Mucosa of rectum (tissue), 2 donors: ENCODE measurements at regions not wholly inside any gene's neighbourhood (a gene's known extent, or its start where the extent isn't known, plus 50 kb on each side); places are given as distances from the start of the nearest gene placed in this dataset.

ENCODE experiments used
- H3K27ac ChIP-seq, 2 donors: one replicate each; pipeline ENCODE4 v1.7.0; 2013; ENCODE audit warnings: inconsistent platforms in 2 of 2, low read depth in 2 of 2, low read length in 2 of 2
- H3K27me3 ChIP-seq, 2 donors: one replicate each; pipeline ENCODE4 v1.7.0; 2013; ENCODE audit warnings: low read length in 2 of 2; ENCODE audit not compliant: control insufficient read depth in 2 of 2, insufficient read depth in 2 of 2
- H3K36me3 ChIP-seq, 2 donors: one replicate each; pipeline ENCODE4 v1.7.0; 2013; ENCODE audit warnings: low read length in 2 of 2; ENCODE audit not compliant: control insufficient read depth in 2 of 2, insufficient read depth in 2 of 2
- H3K4me1 ChIP-seq, 2 donors: one replicate each; pipeline ENCODE4 v1.7.0; 2013; ENCODE audit warnings: low read length in 2 of 2, mild to moderate bottlenecking in 1 of 2; ENCODE audit not compliant: control insufficient read depth in 2 of 2, insufficient read depth in 2 of 2
- H3K4me3 ChIP-seq, 2 donors: one replicate each; pipeline ENCODE4 v1.7.0; 2013; ENCODE audit warnings: low read length in 2 of 2
- H3K9ac ChIP-seq, 2 donors: one replicate each; pipeline ENCODE4 v1.7.0; 2013; ENCODE audit warnings: low read length in 2 of 2, low read depth in 1 of 2, mild to moderate bottlenecking in 1 of 2
- H3K9me3 ChIP-seq, 2 donors: one replicate each; pipeline ENCODE4 v1.7.0; 2013; ENCODE audit warnings: low read length in 2 of 2; ENCODE audit not compliant: control insufficient read depth in 2 of 2
- donor health status: healthy.
- donor health status: Normal muscosa, but diverticular disease.

DNA sequence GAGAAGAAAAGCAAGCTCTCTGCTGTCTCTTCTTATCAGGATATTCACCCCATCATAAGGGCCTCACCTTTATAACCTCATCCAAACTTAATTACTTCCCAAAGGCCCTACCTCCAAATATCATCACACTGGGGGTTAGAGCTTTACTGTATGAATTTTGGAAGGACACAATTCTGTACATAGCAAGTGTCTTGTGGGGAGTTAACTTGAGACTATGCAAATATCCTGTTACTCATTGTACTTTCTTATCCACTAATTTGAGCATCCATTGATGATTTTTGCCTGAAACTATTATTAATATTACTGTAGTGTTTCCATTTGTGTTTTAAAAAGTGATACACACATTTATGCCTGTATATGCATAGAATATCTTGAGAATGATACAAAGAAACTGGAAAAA is 129.1 kb upstream of the IVNS1ABP start:
- Histone ChIP-seq H3K9ac (no peak overlapping the region), H3K4me3 (no peak overlapping the region), H3K27ac (no peak overlapping the region), H3K4me1 (peaks cover 0 to 12% of the 10 kb centered on the region in 2 donors), H3K36me3 (no peaks in the 10 kb centered on the region), H3K9me3 (no peaks in the 10 kb centered on the region), H3K27me3 (no peaks in the 10 kb centered on the region)

DNA sequence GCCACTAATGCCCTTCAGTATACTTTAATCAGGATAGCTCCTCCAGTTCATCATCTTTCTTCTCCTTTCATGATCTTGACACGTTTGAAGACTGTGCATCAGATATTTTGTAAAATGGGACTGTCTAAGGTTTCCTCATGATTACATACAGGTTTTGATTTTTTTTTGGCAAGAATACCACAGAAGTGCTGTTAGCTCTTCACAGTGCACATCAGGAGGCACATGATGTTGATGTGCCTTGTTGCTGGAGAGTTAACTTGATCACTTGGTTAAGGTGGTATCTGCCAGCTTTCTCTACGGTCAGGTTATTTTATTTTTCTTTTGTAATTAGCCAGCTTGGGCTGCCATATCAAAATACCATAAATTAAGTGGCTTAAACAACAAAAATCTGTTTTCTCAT is 128.6 kb upstream of the IVNS1ABP start:
- H3K36me3 ChIP-seq = no peaks in the 10 kb centered on the region
- no peak overlapping the region for H3K27ac ChIP-seq
- peaks cover 0 to 6% of the 10 kb centered on the region in 2 donors for H3K4me1 ChIP-seq

DNA sequence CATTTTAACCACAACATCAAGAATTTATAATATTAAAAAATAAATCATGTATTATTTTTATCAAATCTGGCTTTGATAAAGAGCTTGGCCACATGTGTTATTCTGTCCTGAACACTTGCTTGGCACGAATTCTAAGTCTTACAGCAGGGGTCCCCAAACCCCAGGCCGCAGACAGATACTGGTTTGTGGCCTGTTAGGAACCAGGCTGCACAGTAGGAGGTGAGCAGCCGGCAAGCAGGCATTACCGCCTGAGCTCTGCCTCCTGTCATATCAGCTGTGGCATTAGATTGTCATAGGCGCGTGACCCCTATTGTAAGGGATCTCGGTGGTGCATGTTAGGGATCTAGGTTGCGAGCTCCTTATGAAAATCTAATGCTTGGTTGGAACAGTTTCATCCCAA is 127.6 kb upstream of the IVNS1ABP start:
- H3K27me3 ChIP-seq = no peaks in the 10 kb centered on the region
- H3K4me1 ChIP-seq = peaks cover 0 to 4% of the 10 kb centered on the region in 2 donors
- no peaks in the 10 kb centered on the region for H3K36me3 ChIP-seq
- no peaks in the 10 kb centered on the region for H3K9me3 ChIP-seq
- no peak overlapping the region for H3K9ac ChIP-seq
- no peak overlapping the region for H3K4me3 ChIP-seq
- H3K27ac ChIP-seq = no peak overlapping the region

More for the DNA sequence above, 128.6 kb upstream of the IVNS1ABP start:
- H3K9me3 ChIP-seq = no peaks in the 10 kb centered on the region
- no peaks in the 10 kb centered on the region for H3K27me3 ChIP-seq
- no peak overlapping the region for H3K4me3 ChIP-seq
- no peak overlapping the region for H3K9ac ChIP-seq

DNA sequence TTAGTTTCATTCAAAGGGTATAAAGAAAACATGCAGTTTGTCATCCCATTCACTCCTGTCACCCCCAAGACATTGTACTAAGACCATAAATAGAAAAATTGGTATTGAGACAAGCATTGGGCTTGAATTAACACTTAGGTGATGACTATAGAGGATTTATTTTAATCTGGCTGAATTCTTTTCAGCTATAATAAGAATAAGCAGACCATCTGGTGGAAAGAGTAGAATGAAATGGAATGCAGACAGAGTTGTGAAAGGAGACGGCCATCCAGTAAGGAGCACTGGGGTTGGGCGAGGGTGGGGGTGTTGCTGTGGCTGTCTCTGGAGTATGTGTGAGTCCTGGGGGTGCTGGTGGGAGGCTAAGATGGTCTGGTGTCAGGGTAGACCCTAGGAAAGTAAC is 125.0 kb upstream of the IVNS1ABP start:
- Histone ChIP-seq H3K27ac (no peak overlapping the region), H3K4me1 (no peaks in the 10 kb centered on the region), H3K4me3 (no peak overlapping the region), H3K27me3 (no peaks in the 10 kb centered on the region), H3K9me3 (no peaks in the 10 kb centered on the region), H3K36me3 (no peaks in the 10 kb centered on the region), H3K9ac (no peak overlapping the region)

DNA sequence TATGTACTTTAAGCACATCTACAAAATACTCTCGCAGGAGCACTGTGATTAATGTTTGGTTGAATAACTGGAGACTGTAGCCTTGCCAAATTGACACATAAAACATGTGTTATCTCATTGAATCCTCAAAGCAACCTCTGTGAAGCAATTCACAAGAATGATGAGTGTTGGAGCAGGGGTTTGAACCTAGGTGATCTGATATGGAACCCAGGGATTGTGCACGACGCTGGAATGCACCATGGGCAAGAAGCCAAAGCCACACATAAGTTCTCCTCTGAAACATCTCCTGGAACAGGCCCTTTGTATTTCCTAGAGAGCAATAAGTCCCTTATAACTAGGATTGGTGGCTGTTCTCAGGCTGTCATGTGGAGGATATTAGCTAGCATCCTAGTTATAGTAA is 124.6 kb upstream of the IVNS1ABP start:
- H3K36me3 ChIP-seq = no peaks in the 10 kb centered on the region
- no peak overlapping the region for H3K27ac ChIP-seq

DNA sequence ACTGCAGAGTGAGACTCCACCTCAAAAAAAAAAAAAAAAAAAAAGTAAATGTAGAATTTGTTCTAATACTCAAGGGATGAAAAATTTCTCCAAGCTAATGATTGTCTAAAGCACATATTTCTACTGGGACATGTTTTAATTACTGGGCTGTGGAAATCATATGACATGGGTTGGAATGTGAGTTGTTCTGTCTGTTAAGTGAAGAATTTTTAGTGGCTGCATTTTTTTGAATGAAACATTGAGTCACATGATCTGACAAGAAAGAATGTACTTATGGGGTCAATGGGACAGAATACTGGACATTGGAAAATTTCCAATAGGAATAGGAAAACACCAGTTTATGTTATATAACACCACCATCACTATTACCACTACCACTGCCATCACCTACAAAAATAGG is 123.8 kb upstream of the IVNS1ABP start:
- Histone ChIP-seq H3K36me3 (no peaks in the 10 kb centered on the region), H3K9ac (no peak overlapping the region), H3K27ac (no peak overlapping the region), H3K9me3 (no peaks in the 10 kb centered on the region), H3K27me3 (no peaks in the 10 kb centered on the region), H3K4me1 (no peaks in the 10 kb centered on the region), H3K4me3 (no peak overlapping the region)

More for the DNA sequence above, 124.6 kb upstream of the IVNS1ABP start:
- Histone ChIP-seq H3K4me1 (no peaks in the 10 kb centered on the region), H3K4me3 (no peak overlapping the region), H3K9me3 (no peaks in the 10 kb centered on the region), H3K9ac (no peak overlapping the region), H3K27me3 (no peaks in the 10 kb centered on the region)

DNA sequence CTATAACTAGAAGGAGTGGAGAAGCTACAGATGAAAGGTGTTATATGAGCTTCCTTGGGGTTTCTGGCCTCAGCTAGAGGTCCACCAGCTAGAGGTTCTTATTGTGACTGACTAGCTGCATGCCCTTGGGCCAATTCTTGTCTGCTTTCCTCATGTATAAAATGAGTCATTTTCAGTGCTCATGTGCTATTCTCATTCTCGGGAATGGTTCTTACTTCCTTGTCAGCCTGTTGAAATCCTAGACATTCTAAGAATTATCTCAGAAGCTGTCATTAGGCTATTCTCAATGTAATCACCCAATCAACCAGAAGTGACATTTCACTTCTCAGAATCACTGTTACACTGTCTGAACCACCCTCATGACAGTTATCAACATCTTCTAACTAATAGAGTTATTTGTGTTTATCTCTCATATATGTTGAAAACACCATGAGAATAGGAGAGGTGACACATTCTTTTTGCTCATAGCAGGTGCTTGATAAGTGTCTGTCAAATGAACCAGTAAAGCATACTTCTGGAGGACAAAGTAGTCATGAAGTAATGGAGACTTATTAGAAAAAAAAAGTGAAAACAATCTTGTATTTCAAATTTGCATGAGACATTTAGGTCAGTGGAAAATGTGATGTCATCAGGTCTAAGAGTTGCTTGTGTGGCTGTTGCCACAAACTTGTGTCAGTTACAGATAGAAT is 122.8 kb upstream of the IVNS1ABP start:
- no peaks in the 10 kb centered on the region for H3K36me3 ChIP-seq
- peak overlapping the region in 1 of 2 donors; percentile 26 for H3K27ac ChIP-seq
- H3K9ac ChIP-seq = no peak overlapping the region
- H3K4me1 ChIP-seq = no peaks in the 10 kb centered on the region
- H3K9me3 ChIP-seq = no peaks in the 10 kb centered on the region
- no peaks in the 10 kb centered on the region for H3K27me3 ChIP-seq
- H3K4me3 ChIP-seq = no peak overlapping the region

DNA sequence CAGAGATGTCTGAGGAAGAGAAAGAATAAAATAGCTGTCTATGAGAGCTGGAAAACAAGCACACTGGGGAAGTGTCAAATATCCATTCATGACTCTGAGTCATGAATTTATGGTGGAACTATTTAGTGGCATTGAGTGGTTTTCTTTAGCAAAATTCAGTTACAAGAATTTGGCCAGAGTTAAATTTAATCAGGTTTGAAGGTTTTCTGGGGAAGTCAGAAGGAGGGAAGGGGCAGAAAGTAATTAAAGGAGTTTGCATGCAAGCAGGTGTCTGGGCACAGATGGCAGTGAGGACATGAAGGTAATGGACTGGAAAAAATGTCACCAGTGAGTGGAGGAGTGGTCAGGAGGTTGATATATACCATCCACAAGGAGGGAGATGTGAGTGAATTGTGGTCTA is 121.9 kb upstream of the IVNS1ABP start:
- Histone ChIP-seq H3K9me3 (no peaks in the 10 kb centered on the region), H3K36me3 (no peaks in the 10 kb centered on the region), H3K27ac (no peak overlapping the region), H3K4me3 (no peak overlapping the region), H3K27me3 (no peaks in the 10 kb centered on the region), H3K4me1 (no peaks in the 10 kb centered on the region), H3K9ac (no peak overlapping the region)

DNA sequence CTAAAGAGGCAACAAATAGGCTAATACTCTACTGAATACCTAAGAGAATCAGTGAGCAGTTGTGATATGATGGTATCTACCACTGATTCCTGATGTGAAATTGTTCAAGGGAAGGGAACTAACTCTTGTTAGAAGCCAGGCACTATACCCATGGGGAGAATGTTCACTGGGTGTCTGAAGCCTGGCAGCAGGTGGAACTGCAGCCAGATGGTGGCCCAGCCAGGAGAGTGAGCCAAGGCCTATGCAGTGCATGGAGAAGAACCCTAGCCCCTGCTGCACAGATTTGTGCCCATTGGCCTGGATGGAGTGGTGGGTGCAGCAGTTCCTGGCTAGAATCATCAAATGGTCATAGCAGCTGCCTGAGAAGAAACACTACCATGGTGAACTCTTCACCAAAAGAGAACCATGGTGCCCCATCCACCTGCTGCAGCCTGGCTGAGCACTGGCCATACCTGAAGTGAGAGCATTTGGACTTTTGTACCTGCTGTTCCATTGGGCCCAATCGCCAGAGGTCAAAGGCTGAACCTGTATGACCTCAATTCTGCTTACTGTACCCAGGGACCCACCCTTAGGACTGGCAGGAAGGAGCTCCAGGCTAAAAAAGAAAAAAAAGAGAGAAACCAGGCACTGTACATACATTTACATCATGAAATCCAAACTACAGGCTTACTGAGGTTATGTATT is 118.8 kb upstream of the IVNS1ABP start:
- Histone ChIP-seq H3K27ac (no peak overlapping the region), H3K9me3 (no peaks in the 10 kb centered on the region), H3K9ac (no peak overlapping the region), H3K4me3 (no peak overlapping the region), H3K4me1 (no peaks in the 10 kb centered on the region), H3K36me3 (no peaks in the 10 kb centered on the region), H3K27me3 (no peaks in the 10 kb centered on the region)

DNA sequence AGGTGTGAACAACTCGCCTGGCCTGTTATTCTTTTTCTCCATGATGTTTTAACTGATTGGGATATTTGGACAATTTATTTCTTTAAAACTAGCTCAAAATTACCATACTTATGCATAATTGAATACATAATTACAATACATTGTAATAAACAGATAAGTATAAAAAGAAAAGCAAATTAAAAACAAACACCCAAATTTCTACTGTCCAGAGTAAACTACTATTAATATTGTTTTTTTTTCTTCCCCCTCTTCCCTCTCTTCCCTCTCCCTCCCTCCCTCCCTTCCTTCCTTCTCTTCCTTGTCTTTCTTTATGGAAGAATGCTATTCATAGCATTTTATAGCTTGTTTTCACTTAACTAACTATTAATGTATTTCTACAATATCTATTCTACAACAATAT is 117.7 kb upstream of the IVNS1ABP start:
- Histone ChIP-seq H3K27ac (no peak overlapping the region), H3K4me1 (no peaks in the 10 kb centered on the region), H3K4me3 (no peak overlapping the region), H3K9ac (no peak overlapping the region), H3K27me3 (no peaks in the 10 kb centered on the region), H3K9me3 (no peaks in the 10 kb centered on the region), H3K36me3 (no peaks in the 10 kb centered on the region)
